Vagina (tissue), 2 donors: ENCODE measurements at regions not wholly inside any gene's neighbourhood (a gene's known extent, or its start where the extent isn't known, plus 50 kb on each side); places are given as distances from the start of the nearest gene placed in this dataset.
"Not testable (repeated sequence)": the region's sequence is repeated elsewhere in the genome, so short reads cannot be mapped to it uniquely, and the experiment has no call there.

Source experiments
- POLR2AphosphoS5 ChIP-seq, 2 donors: sonication (generic); formaldehyde crosslinking; IDR thresholded peaks; one replicate each; pipeline ENCODE4 v1.9.0; 2017; ENCODE audit warnings: antibody characterized with exemption in 2 of 2, mild to moderate bottlenecking in 2 of 2, low read depth in 1 of 2; ENCODE audit not compliant: insufficient read depth in 1 of 2
- TF ChIP-seq, protein P1 (sequence below), 3 experiments: fragments of 450-650 bp in 2 of 3; fragments of 200-600 bp in 1 of 3; sonication (generic) in 1 of 3; IDR thresholded peaks; one replicate each; pipeline ENCODE4 v1.5.1; 2017 to 2019; ENCODE audit warnings: antibody characterized with exemption in 3 of 3, mild to moderate bottlenecking in 2 of 3, moderate library complexity in 2 of 3

DNA sequence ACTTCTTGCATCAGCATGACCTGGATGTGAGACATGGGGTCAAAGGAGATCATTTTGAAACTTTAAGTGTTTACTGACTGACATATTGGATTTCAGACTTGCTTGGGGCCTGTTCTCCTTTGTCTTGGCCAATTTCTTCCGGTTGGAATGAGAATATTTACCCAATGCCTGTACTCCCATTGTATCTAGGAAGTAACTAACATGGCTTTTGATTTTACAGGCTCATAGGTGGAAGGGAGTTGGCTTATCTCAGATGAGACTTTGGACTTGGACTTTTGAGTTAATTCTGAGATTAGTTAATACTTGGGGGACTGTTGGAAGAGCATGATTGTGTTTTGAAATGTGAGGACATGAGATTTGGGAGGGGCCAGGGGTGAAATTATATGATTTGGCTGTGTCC lies 262.1 kb downstream of the DKK2 start:
- TF ChIP-seq, protein P1, sequence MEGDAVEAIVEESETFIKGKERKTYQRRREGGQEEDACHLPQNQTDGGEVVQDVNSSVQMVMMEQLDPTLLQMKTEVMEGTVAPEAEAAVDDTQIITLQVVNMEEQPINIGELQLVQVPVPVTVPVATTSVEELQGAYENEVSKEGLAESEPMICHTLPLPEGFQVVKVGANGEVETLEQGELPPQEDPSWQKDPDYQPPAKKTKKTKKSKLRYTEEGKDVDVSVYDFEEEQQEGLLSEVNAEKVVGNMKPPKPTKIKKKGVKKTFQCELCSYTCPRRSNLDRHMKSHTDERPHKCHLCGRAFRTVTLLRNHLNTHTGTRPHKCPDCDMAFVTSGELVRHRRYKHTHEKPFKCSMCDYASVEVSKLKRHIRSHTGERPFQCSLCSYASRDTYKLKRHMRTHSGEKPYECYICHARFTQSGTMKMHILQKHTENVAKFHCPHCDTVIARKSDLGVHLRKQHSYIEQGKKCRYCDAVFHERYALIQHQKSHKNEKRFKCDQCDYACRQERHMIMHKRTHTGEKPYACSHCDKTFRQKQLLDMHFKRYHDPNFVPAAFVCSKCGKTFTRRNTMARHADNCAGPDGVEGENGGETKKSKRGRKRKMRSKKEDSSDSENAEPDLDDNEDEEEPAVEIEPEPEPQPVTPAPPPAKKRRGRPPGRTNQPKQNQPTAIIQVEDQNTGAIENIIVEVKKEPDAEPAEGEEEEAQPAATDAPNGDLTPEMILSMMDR (IDR thresholded peaks at IDR 0.05) = not testable (repeated sequence)
- TF ChIP-seq POLR2AphosphoS5 (IDR thresholded peaks at IDR 0.05; ENCODE audit: insufficient read depth in 1 of 2, low read depth in 1 of 2) = not testable (repeated sequence)
